Adrenal gland (tissue), 5 donors: ENCODE measurements at regions not wholly inside any gene's neighbourhood (a gene's known extent, or its start where the extent isn't known, plus 50 kb on each side); places are given as distances from the start of the nearest gene placed in this dataset.

Experiments
- CTCF ChIP-seq, 6 experiments: fragments of 450-650 bp in 4 of 6; fragments of 200-600 bp in 2 of 6; sonication (generic) in 1 of 6; IDR thresholded peaks; 1 replicate in 5 of 6; 2 replicates in 1 of 6; pipeline versions ENCODE4 v1.5.1 to v1.8.0; 2016 to 2021; ENCODE audit warnings: antibody characterized with exemption in 6 of 6, mild to moderate bottlenecking in 2 of 6, moderate library complexity in 1 of 6
- POLR2A ChIP-seq, 2 donors: fragments of 450-650 bp; IDR thresholded peaks; one replicate each; pipeline ENCODE4 v1.6.1; 2017; ENCODE audit warnings: antibody characterized with exemption in 2 of 2, mild to moderate bottlenecking in 2 of 2, moderate library complexity in 1 of 2
- donor health status: DM: no; HTN: no; CAD: no.

- TF ChIP-seq POLR2A (IDR thresholded peaks at IDR 0.05) (no peak), CTCF (IDR thresholded peaks at IDR 0.05) (no peak)
Measured at GRCh38 chr14:101147848-101148247, 244.3 kb upstream of the RTL1 start.
